ENCODE measurements at regions not wholly inside any gene's neighbourhood (a gene's known extent, or its start where the extent isn't known, plus 50 kb on each side); places are given as distances from the start of the nearest gene placed in this dataset.

DNA sequence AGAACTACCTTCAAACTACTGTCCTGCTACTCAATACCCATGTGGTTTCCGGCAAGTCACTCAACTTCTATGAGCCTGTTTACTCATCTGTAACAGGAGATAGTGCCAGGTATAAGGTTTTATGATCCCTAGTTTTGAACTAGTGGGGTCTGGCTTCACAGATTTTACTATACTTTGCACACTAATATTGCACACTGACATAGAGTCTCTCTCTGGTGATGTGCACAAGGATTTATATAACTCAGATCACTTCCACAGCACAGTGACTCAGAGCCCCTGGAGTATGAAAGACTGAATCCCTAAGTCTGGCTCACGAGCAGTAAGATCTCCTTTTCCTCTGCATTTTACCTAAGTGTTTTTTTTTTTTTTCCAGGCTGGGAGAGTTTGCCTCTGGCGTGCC is 69.7 kb upstream of the SLC38A2 start:
- no peak for DNase-seq

DNA sequence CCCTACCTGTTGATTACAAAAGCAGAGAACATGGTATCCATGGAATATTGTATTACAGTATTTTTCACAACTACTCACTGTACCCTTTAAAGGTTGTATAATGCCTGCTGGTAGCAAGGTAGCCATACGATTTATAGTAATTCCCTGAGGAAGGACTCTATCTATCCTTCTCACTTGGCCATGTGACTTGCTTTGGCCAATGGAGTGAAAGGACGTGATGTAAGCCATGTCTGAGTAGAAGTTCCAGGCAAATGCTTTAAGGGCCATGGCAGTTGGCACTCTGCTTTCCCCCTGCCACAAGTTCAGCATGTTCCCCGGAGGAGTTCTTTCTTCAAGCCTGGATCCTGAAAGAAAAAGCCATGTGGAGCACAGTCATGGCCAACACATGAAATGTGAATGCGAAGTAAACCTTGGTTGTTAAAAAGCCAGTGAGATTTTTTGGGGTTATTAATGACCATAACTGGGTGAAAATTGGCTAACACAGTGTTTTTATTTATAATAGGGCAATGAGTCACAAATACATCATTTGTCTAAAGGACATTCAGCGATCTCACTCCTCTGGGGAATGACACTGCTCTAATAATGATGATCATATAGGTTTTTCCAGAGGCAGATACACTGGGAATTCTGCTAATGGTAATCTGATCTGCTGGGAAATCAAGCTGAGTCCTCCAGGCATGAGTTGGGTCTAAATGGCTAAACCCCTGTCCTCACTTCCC is 67.4 kb upstream of the SLC38A2 start:
- no peak for DNase-seq

DNA sequence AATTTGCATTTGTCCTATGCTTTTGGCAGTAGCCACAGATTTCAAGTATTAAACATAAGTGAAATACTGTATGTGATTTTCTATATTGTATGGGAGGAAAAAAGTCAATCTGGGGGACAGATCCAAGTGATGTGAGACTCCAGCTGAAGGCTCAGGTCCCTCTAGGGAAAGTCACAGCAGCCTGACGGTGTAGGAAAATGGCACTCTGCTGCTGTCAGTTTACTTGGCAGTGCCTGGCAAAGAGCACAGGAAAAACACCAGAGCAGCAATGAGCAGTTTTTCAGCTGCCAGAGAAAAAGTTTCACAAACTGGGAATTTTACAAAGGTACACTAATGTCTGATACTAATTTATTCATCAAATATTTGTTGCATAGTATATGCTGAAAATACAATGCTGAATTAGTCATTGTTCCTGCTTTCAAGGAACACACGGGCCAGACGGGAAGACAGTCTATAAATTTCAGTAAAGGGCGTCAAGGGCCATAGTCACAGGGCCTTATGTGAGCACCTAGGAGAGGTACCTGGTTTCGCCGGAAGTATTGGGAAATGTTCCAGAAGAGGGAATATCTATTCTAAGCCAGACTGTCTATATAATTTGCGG is 66.2 kb upstream of the SLC38A2 start:
- no peak for DNase-seq

DNA sequence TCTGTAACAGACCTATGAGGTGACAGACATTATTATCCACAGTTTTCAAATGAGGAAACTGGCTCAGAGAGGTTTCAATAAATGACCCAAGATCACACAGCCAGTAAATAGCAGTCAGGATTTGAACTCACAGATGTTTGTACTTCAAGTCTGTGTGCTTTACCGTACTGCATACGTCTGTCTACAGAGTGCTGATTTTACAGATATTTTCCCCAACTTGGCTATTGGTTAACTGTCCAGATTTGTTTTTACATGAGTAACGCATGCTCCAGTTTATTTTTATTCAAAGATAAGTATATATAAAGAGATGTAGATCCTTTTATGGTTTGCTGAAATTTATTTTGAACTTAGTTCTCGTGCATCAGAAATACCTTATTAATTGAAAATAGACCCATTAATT is 65.7 kb upstream of the SLC38A2 start:
- DNase-seq = no peak

DNA sequence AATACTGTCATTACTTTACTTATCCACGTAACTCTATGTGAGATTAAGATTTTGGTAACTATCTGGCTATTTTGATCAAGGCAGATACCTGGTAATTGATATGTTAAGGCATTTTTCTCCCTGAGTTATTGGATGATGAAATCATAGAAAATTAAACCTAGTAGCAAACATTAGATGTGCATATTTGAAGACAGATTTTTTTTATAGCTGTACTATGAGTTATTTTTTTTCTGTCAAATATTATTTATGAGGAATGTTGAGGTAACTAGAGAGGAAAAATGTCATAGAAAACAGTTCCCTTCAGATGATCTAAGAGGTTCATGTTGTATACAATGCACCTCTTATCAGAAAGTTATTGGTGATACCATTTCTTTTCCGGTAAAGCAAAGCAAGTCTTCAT is 64.9 kb upstream of the SLC38A2 start:
- DNase-seq = no peak

DNA sequence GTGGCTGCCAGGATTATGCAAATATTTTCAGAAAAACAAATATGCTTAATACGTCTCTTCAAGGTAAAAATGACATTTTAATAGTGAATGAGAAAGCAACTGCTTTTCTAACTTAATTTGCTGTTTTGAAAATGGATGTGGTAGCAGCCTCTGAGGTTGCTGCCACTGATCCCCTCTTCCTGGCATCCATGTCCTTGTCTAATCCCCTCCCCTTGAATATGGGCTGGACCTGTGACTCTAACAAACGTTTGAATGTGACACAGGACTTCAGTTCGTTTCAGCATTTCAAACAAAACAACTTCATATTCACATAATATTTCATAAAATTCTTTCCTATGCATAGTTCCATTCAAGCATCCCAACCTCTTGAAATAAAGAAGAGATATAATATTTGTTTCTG is 64.2 kb upstream of the SLC38A2 start:
- no peak for DNase-seq

DNA sequence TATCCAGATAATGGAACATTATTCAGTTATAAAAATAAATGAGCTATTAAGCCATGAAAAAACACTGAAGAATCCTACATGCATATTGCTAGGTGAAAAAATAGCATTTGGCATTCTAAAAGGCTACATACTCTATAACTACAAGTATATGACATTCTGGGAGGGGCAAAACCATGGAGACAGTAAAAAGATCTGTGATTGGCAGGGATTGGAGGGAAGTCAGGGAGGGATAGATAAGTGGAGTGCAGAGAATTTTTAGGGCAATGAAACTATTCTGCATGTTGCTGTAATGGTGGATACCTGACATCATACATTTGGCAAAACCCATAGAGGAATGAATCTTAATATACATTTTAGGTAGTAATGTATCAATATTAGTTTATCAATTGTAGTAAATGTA is 63.1 kb upstream of the SLC38A2 start:
- no peak for DNase-seq

DNA sequence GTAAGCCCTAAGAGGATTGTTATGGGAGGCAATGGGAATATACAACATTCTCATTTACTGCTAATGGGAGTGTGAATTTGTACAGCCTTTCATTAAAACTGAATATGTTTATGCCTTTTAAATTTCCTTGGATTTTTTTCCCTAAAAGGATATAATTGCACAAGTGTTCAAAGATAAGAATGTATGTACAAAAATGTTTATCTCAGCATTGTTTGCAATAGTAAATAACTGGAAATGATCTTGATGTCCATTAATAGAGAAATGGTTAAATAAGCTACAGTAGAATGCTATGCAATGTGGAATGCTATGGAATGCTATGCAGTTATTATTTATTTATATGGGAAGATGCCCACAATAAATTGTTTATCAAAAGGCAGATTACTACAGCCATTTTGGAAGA is 62.5 kb upstream of the SLC38A2 start:
- no peak for DNase-seq

DNA sequence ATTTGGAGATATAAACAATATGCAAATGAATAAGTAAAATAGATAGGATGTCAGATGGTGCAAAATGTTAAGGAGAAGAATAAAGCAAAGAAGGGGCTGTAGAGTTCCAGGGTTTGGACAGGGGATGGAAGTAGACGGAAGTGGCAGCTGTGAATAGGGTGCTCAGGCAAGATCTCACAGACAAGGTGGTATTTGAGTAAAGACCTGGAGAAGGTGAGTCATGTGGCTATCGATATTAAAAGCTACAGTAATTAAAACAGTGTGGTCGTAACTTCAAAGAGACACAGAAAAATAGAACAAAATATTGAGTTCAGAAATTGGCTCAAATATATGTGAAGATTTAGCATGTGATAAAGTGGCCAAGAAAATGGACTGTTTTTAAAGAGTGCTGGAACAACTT is 61.3 kb upstream of the SLC38A2 start:
- no peak for DNase-seq

DNA sequence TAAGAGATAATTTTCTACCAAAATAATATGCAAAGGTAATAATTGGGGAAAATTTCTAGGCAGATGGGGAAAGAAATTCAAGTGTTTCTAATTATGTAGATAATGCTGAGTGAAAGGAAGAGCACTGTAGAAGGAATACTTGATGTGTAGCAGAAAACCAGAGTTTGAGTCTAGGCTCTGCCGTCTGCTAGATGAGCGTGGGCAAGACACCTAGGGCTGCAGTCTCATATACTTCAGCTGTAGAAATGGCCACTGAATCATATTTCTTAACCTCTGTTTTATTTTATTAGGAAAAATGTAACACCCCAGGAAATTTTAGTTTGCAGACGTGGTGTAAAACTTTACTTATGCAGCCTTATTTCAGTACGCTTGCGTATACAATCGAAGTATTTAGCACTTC is 59.8 kb upstream of the SLC38A2 start:
- no peak for DNase-seq

DNA sequence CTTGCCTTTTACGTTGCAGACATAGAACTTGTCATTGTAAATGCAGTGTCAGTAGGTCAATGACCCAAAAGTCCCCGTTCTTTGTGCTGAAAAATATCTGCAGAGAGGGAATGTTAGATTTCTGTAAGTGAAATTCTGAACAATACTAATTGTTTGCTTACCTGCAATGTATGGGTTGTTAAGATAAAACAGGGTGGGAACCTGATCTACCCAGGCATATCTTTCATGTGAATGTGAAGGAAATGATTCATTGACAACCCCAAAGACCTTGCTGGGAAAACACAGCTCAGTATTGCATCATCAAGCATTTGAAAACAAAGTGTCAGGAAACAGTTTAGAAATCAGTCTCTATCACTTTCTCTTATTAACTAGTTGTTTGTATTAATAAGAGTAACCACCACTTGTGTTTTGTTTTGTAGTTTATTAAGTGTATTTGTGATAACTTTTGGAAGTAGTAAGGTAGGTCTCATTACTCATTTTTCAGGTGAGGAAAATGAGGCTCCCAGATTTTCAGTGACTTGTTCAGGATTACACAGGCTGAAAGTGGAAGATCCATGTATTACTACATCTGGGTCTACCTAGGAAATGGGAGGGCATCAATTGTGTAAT is 57.9 kb upstream of the SLC38A2 start:
- no peak for DNase-seq

Data from NCI-H510A treated with DMSO at 0.1 percent for 48 hours (cell line).